HepG2 (cell line): ENCODE measurements at regions not wholly inside any gene's neighbourhood (a gene's known extent, or its start where the extent isn't known, plus 50 kb on each side); places are given as distances from the start of the nearest gene placed in this dataset.

ENCODE experiments used
- ATAC-seq: fragments of 200-7000 bp; cut with Tn5 transposase; 3 replicates; pipeline ENCODE4 v1.9.1; 2020; ENCODE audit warnings: mild to moderate bottlenecking, moderate library complexity
- BruUV-seq: library from RNA; stranded (reverse); fragments of 400-500 nt; replicated peaks from 2 replicates; lab custom pipeline; 2021; lab: Mats Ljungman, UMichigan
- CTCF ChIA-PET: fragments of 300-600 bp; formaldehyde crosslinking; extraction: SDS; loops from one replicate; lab custom pipeline; 2021; ENCODE audit warnings: low total read pairs, inconsistent platforms, low intra/inter-chr PET ratio; lab: Yijun Ruan, JAX
- POLR2A ChIA-PET: fragments of 350-600 bp; sonication (Branson Sonifier 250); formaldehyde crosslinking; loops from one replicate; lab custom pipeline; 2020; ENCODE audit warnings: antibody characterized with exemption, inconsistent platforms; lab: Yijun Ruan, JAX
- DNase-seq: peaks from one replicate; pipeline ENCODE4 v3.0.0-alpha.2; 2015; ENCODE audit warnings: low spot score
- FAIRE-seq: peaks from 3 replicates; lab custom pipeline; 2011; peaks lifted over from hg19 to GRCh38; lab: Jason Lieb, UNC
- H2AFZ ChIP-seq: one replicate; pipeline ENCODE4 v1.6.1; 2011; ENCODE audit warnings: low read length, inconsistent platforms
- H3K27ac ChIP-seq: fragments of 300-600 bp; 3 replicates; pipeline ENCODE4 v1.8.0; 2011; ENCODE audit warnings: mixed run types, mild to moderate bottlenecking, mixed read lengths, low read length, inconsistent platforms; ENCODE audit not compliant: insufficient read depth; ENCODE audit errors: extremely low read length
- H3K27me3 ChIP-seq, 2 experiments: fragments of 200-600 bp in 1 of 2; 2 replicates in 1 of 2; 3 replicates in 1 of 2; pipeline versions ENCODE4 v1.6.0 to v1.8.0; 2011; ENCODE audit warnings: low read length in 2 of 2, mild to moderate bottlenecking in 2 of 2, moderate library complexity in 2 of 2, inconsistent platforms in 1 of 2; ENCODE audit not compliant: insufficient read depth in 2 of 2, control insufficient read depth in 1 of 2
- H3K36me3 ChIP-seq, 2 experiments: fragments of 200-600 bp in 1 of 2; replicated peaks in 1 of 2; 2 replicates in 1 of 2; 3 replicates in 1 of 2; pipeline versions ENCODE4 v1.5.1 to v1.8.0; 2011; ENCODE audit warnings: low read length in 2 of 2, inconsistent platforms in 1 of 2; ENCODE audit not compliant: insufficient read depth in 2 of 2, control insufficient read depth in 1 of 2
- H3K4me1 ChIP-seq: 2 replicates; pipeline ENCODE4 v1.5.1; 2012; ENCODE audit warnings: low read length, inconsistent platforms; ENCODE audit not compliant: insufficient read depth
- H3K4me2 ChIP-seq: 2 replicates; pipeline ENCODE4 v1.6.0; 2011; ENCODE audit warnings: low read depth, low read length, inconsistent platforms
- H3K4me3 ChIP-seq, 3 experiments: fragments of 200-600 bp in 1 of 3; sonication (generic), shearing (Covaris generic) in 1 of 3; replicated peaks in 1 of 3; 2 replicates each; pipeline ENCODE4 v1.5.1; 2011 to 2016; ENCODE audit warnings: low read length in 3 of 3, inconsistent platforms in 2 of 3, low read depth in 2 of 3, mild to moderate bottlenecking in 2 of 3, control low read depth in 1 of 3, mixed read lengths in 1 of 3; ENCODE audit not compliant: insufficient read depth in 1 of 3
- H3K79me2 ChIP-seq: one replicate; pipeline ENCODE4 v1.6.1; 2011; ENCODE audit warnings: low read length, inconsistent platforms; ENCODE audit not compliant: insufficient read depth
- H3K9ac ChIP-seq: 2 replicates; pipeline ENCODE4 v1.6.0; 2011; ENCODE audit warnings: mild to moderate bottlenecking, low read depth, low read length, inconsistent platforms; ENCODE audit not compliant: insufficient read depth
- H3K9me3 ChIP-seq: 2 replicates; pipeline ENCODE4 v1.5.1; 2012; ENCODE audit warnings: mild to moderate bottlenecking, low read length
- H4K20me1 ChIP-seq: 2 replicates; pipeline ENCODE4 v1.6.0; 2011; ENCODE audit warnings: inconsistent platforms, mild to moderate bottlenecking, low read length, moderate library complexity; ENCODE audit not compliant: insufficient read depth
- AGO2 ChIP-seq: fragments of 200-400 bp; formaldehyde crosslinking; optimal IDR thresholded peaks from 2 replicates; pipeline ENCODE3; 2017; ENCODE audit warnings: mild to moderate bottlenecking, low read depth, low read length, moderate library complexity
- MAFF ChIP-seq: IDR thresholded peaks from 2 replicates; pipeline ENCODE4 v1.6.1; 2011; ENCODE audit warnings: low read depth, low read length, improper control_type of control experiment
- MAFK ChIP-seq, 2 experiments: IDR thresholded peaks in 1 of 2; conservative IDR thresholded peaks in 1 of 2; 2 replicates each; pipeline ENCODE4 v1.6.1; 2011; ENCODE audit warnings: improper control_type of control experiment in 2 of 2, low read length in 2 of 2
- NFRKB ChIP-seq: fragments of 450-650 bp; IDR thresholded peaks from 2 replicates; pipeline ENCODE4 v1.6.1; 2017
- SRF ChIP-seq: IDR thresholded peaks from 2 replicates; pipeline ENCODE4 v1.6.1; 2011; ENCODE audit warnings: mild to moderate bottlenecking, low read depth, low read length, moderate library complexity
- YEATS2 ChIP-seq: sonication (generic); formaldehyde crosslinking; IDR thresholded peaks from 2 replicates; pipeline ENCODE4 v1.4.0; 2020; ENCODE audit warnings: missing genetic modification reagents, borderline replicate concordance
- ZBTB1 ChIP-seq: sonication (generic); formaldehyde crosslinking; IDR thresholded peaks from 2 replicates; pipeline ENCODE4 v1.4.0; 2020; ENCODE audit warnings: missing genetic modification reagents, borderline replicate concordance
- ZNF275 ChIP-seq: sonication (generic); formaldehyde crosslinking; IDR thresholded peaks from 2 replicates; pipeline ENCODE4 v1.8.0; 2022; ENCODE audit warnings: missing genetic modification reagents, mild to moderate bottlenecking, inconsistent platforms, borderline replicate concordance
- ZNF660 ChIP-seq: sonication (generic); formaldehyde crosslinking; IDR thresholded peaks from 2 replicates; pipeline ENCODE4 v1.5.1; 2020; ENCODE audit warnings: mild to moderate bottlenecking, low read depth, missing genetic modification reagents, borderline replicate concordance
- WGBS: methylation state at CpG from one replicate; pipeline ENCODE4 v1.1.6; 2017; ENCODE audit warnings: low lambda C conversion rate; 5-methylcytosine and 5-hydroxymethylcytosine counted together
- in situ Hi-C: cut with HindIII; loops from 2 replicates; pipeline ENCODE4 v1.10.0; 2017; ENCODE audit warnings: low pct_unique_long_range_greater_than_20kb; ENCODE audit not compliant: extremely low pct_ligation_motif_present
- intact Hi-C: fragments of 100-400 bp; cut with micrococcal nuclease; formaldehyde crosslinking; loops from one replicate; pipeline ENCODE4 v1.10.0; 2022; ENCODE audit not compliant: unreplicated experiment
- TF ChIP-seq, protein P1 (sequence below): sonication (generic); formaldehyde crosslinking; IDR thresholded peaks from 2 replicates; pipeline ENCODE4 v1.5.0; 2020; ENCODE audit warnings: mild to moderate bottlenecking, missing genetic modification reagents, borderline replicate concordance
- TF ChIP-seq, protein P2 (sequence below): sonication (generic); formaldehyde crosslinking; IDR thresholded peaks from 2 replicates; pipeline ENCODE4 v1.5.0; 2020; ENCODE audit warnings: missing genetic modification reagents

DNA sequence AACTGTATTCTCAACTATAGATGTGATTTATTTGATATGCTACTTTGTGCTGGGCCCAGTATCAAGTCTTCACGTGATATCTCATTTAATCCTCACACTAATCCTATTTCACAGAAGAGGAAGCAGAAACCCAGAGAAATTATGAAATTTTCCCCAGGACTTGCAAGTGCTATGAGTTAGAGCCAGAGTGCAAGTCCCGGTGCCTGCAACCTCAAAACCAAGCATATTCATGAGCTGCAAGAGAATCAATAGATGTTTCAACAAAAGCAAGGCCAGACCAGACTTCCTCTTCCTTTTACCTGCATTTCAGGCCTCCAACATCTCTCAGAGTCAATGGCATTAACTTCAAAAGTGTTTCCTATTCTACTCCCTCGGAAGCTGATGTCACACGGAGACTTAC is 92.2 kb upstream of the GATB start (continued):
- TF ChIP-seq YEATS2, result no peak
- TF ChIP-seq ZBTB1 (CRISPR knock-in tag), result no peak
- TF ChIP-seq SRF, result no peak

DNA sequence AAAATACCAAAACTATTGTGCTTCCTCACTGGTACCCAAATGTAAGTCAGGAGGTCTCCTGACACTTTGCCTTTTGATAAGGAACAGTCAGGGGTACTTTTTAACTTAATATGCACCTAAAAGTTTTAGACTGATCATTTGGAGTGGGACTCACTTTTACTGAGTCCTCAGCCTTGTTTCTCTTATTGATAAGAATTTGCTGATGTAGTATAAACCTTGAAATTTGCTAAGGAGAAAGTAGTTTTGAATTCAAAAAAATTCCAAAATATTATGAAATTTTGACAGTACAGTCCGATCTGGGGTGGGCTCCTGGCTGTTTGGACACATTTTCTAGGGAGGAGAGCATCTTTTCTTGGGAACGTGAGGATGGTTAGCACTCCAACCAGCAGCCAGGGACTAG is 91.4 kb upstream of the GATB start:
- FAIRE-seq (no peak), DNase-seq (no peak), ATAC-seq (no peak)
- H3K4me3 ChIP-seq, result no peak overlapping the region
- intact Hi-C loops, result no loop called here
- H3K9me3 ChIP-seq, result no peaks in the 10 kb centered on the region
- CTCF ChIA-PET, result no interaction called here
- no peak overlapping the region for H3K9ac ChIP-seq
- H3K4me1 ChIP-seq, result no peaks in the 10 kb centered on the region
- POLR2A ChIA-PET, result no interaction called here
- peaks cover 0 to 3% of the 10 kb centered on the region in 2 experiments; a peak in 1 of 5 replicates for H3K27me3 ChIP-seq
- H3K36me3 ChIP-seq, result no peaks in the 10 kb centered on the region
- no peak overlapping the region for H2AFZ ChIP-seq
- H3K27ac ChIP-seq, result no peak overlapping the region
- in situ Hi-C loops, result no loop called here
- no peak overlapping the region for H3K4me2 ChIP-seq
- no TSS peak for BruUV-seq
- no peak for TF ChIP-seq NFRKB
- no peak for TF ChIP-seq ZNF275 (CRISPR knock-in tag)
- no peak for TF ChIP-seq ZNF660 (CRISPR knock-in tag)
- TF ChIP-seq MAFF, result peak; percentile 69
- TF ChIP-seq MAFK (conservative IDR thresholded peaks at IDR 0.05 in 1 of 2, IDR thresholded peaks at IDR 0.05 in 1 of 2; ENCODE audit: low read length in 2 of 2), result peak; percentile 54 to 75; a peak in 3 of 4 replicates
- TF ChIP-seq, protein P1, sequence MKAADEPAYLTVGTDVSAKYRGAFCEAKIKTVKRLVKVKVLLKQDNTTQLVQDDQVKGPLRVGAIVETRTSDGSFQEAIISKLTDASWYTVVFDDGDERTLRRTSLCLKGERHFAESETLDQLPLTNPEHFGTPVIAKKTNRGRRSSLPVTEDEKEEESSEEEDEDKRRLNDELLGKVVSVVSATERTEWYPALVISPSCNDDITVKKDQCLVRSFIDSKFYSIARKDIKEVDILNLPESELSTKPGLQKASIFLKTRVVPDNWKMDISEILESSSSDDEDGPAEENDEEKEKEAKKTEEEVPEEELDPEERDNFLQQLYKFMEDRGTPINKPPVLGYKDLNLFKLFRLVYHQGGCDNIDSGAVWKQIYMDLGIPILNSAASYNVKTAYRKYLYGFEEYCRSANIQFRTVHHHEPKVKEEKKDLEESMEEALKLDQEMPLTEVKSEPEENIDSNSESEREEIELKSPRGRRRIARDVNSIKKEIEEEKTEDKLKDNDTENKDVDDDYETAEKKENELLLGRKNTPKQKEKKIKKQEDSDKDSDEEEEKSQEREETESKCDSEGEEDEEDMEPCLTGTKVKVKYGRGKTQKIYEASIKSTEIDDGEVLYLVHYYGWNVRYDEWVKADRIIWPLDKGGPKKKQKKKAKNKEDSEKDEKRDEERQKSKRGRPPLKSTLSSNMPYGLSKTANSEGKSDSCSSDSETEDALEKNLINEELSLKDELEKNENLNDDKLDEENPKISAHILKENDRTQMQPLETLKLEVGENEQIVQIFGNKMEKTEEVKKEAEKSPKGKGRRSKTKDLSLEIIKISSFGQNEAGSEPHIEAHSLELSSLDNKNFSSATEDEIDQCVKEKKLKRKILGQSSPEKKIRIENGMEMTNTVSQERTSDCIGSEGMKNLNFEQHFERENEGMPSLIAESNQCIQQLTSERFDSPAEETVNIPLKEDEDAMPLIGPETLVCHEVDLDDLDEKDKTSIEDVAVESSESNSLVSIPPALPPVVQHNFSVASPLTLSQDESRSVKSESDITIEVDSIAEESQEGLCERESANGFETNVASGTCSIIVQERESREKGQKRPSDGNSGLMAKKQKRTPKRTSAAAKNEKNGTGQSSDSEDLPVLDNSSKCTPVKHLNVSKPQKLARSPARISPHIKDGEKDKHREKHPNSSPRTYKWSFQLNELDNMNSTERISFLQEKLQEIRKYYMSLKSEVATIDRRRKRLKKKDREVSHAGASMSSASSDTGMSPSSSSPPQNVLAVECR (CRISPR knock-in tag), result no peak
- no peak for TF ChIP-seq AGO2
- TF ChIP-seq, protein P2, sequence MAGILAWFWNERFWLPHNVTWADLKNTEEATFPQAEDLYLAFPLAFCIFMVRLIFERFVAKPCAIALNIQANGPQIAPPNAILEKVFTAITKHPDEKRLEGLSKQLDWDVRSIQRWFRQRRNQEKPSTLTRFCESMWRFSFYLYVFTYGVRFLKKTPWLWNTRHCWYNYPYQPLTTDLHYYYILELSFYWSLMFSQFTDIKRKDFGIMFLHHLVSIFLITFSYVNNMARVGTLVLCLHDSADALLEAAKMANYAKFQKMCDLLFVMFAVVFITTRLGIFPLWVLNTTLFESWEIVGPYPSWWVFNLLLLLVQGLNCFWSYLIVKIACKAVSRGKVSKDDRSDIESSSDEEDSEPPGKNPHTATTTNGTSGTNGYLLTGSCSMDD, result no peak
- no peaks in the 10 kb centered on the region for H3K79me2 ChIP-seq
- H4K20me1 ChIP-seq, result no peaks in the 10 kb centered on the region
- WGBS, result 0% methylated on average over 2 of the region's 2 CpGs
